ENCODE measurements at regions not wholly inside any gene's neighbourhood (a gene's known extent, or its start where the extent isn't known, plus 50 kb on each side); places are given as distances from the start of the nearest gene placed in this dataset.

DNA sequence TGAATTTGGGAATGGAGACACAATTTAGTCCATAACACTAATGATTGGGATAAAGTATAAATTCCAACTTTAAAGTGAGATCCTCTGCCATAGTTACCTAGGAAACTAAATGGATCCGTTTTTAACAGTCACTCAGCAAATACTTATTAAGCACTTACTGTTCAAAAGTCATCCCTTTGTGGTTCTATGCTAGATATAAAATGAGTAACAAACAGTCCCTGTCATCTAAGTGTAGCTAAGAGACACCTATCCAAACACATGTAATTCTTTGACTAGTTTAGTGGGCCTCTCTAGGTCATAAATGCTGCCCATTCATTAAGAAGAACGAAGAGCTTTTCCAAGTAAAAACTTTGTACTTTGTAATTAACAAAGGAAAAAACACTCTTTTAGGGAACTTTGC is 244.2 kb upstream of the CDIN1 start:
- no peak for TF ChIP-seq CTCF (IDR thresholded peaks at IDR 0.05)
- TF ChIP-seq EZH2 (IDR thresholded peaks at IDR 0.05): no peak
- no peak for TF ChIP-seq EZH2phosphoT487 (IDR thresholded peaks at IDR 0.05)

All from neural progenitor cell (in vitro differentiated cells).